HG02943 (cell line): ENCODE measurements at regions not wholly inside any gene's neighbourhood (a gene's known extent, or its start where the extent isn't known, plus 50 kb on each side); places are given as distances from the start of the nearest gene placed in this dataset.
"Not testable (repeated sequence)": the region's sequence is repeated elsewhere in the genome, so short reads cannot be mapped to it uniquely, and the experiment has no call there.

ENCODE experiments used
- ATAC-seq: cut with Tn5 transposase; IDR thresholded peaks from one replicate; pipeline ENCODE4 v1.9.1; 2021; ENCODE audit warnings: mild to moderate bottlenecking, low read depth, moderate library complexity; ENCODE audit not compliant: unreplicated experiment

- ATAC-seq, result no peak
Measured at GRCh38 chr5:82466986-82467561, 188.9 kb upstream of the RPS23 start.

- no peak for ATAC-seq
Measured at GRCh38 chr5:82465235-82465634, 187.1 kb upstream of the RPS23 start.

GRCh38 chr5:82459626-82460025 lies 181.5 kb upstream of the RPS23 start:
- no peak for ATAC-seq

GRCh38 chr5:82455317-82455716 lies 177.2 kb upstream of the RPS23 start:
- not testable (repeated sequence) for ATAC-seq

- no peak for ATAC-seq
Measured at GRCh38 chr5:82448374-82448773, 170.2 kb upstream of the RPS23 start.

GRCh38 chr5:82447913-82448312 lies 169.8 kb upstream of the RPS23 start:
- no peak for ATAC-seq

GRCh38 chr5:82446809-82447208 lies 168.7 kb upstream of the RPS23 start:
- ATAC-seq, result no peak

GRCh38 chr5:82445726-82446335 lies 167.7 kb upstream of the RPS23 start:
- ATAC-seq, result no peak

- no peak for ATAC-seq
Measured at GRCh38 chr5:82439750-82440445, 161.7 kb upstream of the RPS23 start.

- ATAC-seq, result not testable (repeated sequence)
Measured at GRCh38 chr5:82437565-82437964, 159.4 kb upstream of the RPS23 start.

- no peak for ATAC-seq
Measured at GRCh38 chr5:82436291-82436690, 158.1 kb upstream of the RPS23 start.

- not testable (repeated sequence) for ATAC-seq
Measured at GRCh38 chr5:82434696-82435660, 156.8 kb upstream of the RPS23 start.

- no peak for ATAC-seq
Measured at GRCh38 chr5:82426464-82427154, 148.5 kb upstream of the RPS23 start.

- no peak for ATAC-seq
Measured at GRCh38 chr5:82425591-82425990, 147.4 kb upstream of the RPS23 start.

- no peak for ATAC-seq
Measured at GRCh38 chr5:82424211-82424610, 146.1 kb upstream of the RPS23 start.

GRCh38 chr5:82422751-82423181 lies 144.6 kb upstream of the RPS23 start:
- ATAC-seq, result no peak

- no peak for ATAC-seq
Measured at GRCh38 chr5:82422001-82422740, 144.0 kb upstream of the RPS23 start.

- no peak for ATAC-seq
Measured at GRCh38 chr5:82421119-82421518, 143.0 kb upstream of the RPS23 start.

GRCh38 chr5:82420524-82420923 lies 142.4 kb upstream of the RPS23 start:
- not testable (repeated sequence) for ATAC-seq
